GM12873 (cell line): ENCODE measurements at regions not wholly inside any gene's neighbourhood (a gene's known extent, or its start where the extent isn't known, plus 50 kb on each side); places are given as distances from the start of the nearest gene placed in this dataset.

Source experiments
- CTCF ChIP-seq: IDR thresholded peaks from 2 replicates; pipeline ENCODE4 v1.5.1; 2012; ENCODE audit warnings: low read depth, mild to moderate bottlenecking, moderate library complexity, low read length, control low read depth; ENCODE audit not compliant: insufficient read depth; ENCODE audit errors: missing control alignments

- no peak for TF ChIP-seq CTCF
These were observed 400.2 kb downstream of the HAO1 start for GRCh38 chr20:7540018-7540417.

DNA sequence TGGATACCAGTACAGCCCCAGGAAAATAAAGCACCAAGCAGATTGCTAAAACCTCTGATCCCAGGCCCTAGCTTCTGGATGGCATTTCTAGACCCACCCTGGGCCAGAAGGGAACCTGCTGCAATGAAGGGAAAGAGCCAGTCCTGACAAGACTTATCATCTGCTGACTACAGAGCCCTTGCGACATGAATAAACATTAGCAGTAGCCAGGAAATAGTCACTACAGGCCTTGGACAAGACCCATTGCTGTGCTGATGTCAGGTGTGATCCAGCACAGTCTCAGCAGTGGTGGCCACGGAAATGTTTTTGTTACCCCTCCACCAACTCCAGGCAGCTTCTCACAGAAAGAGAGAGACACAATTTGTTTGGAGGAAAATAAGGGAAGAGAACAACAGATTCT lies 399.3 kb downstream of the HAO1 start:
- no peak for TF ChIP-seq CTCF

- no peak for TF ChIP-seq CTCF
These were observed 369.2 kb downstream of the HAO1 start for GRCh38 chr20:7571101-7571500.

DNA sequence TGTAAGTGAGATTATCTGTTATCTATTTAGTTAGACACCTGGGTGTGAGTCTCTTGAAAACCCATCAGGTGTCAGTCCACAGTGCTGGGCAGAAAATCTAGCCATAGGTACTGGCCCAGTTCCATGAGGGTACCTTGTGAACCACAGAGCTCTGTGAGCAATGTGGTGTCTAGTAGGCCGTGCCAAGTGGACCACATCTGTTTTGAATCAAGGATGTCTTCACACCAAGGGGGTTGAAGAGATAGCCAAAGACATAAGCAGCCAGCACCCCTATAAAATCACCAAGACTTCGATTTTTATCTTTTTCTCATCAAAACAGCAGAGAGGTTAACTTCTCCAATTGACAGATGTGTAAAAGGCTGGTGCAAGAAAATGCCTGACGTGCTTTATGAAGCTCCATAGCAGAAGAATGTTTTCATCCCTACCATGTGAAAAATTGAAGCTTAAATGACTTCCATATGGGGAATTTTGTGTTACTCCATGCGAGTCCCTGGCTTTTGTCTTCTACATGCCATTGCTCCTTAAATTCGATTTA lies 368.7 kb downstream of the HAO1 start:
- no peak for TF ChIP-seq CTCF

- no peak for TF ChIP-seq CTCF
These were observed 360.4 kb downstream of the HAO1 start for GRCh38 chr20:7579888-7580287.

DNA sequence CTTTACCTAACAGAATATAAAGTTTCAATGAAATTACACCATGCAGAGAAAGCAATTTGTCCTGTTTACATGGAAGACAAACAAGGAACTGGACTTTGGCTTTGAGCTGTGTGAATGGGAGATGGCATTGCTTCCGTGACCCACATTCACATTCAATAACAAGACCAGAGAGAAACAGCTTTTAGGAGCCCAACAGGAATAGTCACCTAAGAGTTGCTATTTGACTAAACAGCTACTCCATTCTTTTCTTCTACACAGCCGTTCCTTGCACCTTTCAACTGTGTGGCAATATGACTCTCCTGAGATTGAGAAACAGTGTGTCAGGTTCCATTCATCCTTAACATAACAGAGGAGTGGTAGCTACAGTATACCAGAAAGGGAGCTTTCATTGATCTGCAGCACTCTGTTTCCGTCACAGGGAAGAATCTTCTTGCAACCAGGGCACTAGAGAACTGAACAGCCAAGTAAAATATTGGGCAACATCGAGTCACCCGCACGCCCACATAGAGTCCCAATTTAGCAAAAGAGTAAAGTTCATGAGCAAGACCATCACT lies 355.1 kb downstream of the HAO1 start:
- TF ChIP-seq CTCF = no peak

GRCh38 chr20:7586481-7586880 lies 353.8 kb downstream of the HAO1 start:
- TF ChIP-seq CTCF = no peak
